Glutamatergic neuron (in vitro differentiated cells): ENCODE measurements at regions not wholly inside any gene's neighbourhood (a gene's known extent, or its start where the extent isn't known, plus 50 kb on each side); places are given as distances from the start of the nearest gene placed in this dataset.

Experiments used
- DNase-seq: peaks from one replicate; pipeline ENCODE4 v3.0.0; 2022
- H3K27ac Mint-ChIP-seq: one replicate; pipeline ENCODE4 v1.8.0; 2020; ENCODE audit warnings: mild to moderate bottlenecking, mixed read lengths, inconsistent platforms; ENCODE audit not compliant: unreplicated experiment
- H3K27me3 Mint-ChIP-seq: one replicate; pipeline ENCODE4 v1.8.0; 2020; ENCODE audit warnings: mild to moderate bottlenecking, moderate library complexity, mixed read lengths, inconsistent platforms; ENCODE audit not compliant: unreplicated experiment
- H3K36me3 Mint-ChIP-seq: one replicate; pipeline ENCODE4 v1.8.0; 2020; ENCODE audit warnings: mild to moderate bottlenecking, mixed read lengths, inconsistent platforms; ENCODE audit not compliant: unreplicated experiment
- H3K4me1 Mint-ChIP-seq: one replicate; pipeline ENCODE4 v1.8.0; 2020; ENCODE audit warnings: mild to moderate bottlenecking, low read depth, mixed read lengths, inconsistent platforms; ENCODE audit not compliant: unreplicated experiment
- H3K4me3 Mint-ChIP-seq: one replicate; pipeline ENCODE4 v1.8.0; 2020; ENCODE audit warnings: mild to moderate bottlenecking, mixed read lengths, inconsistent platforms; ENCODE audit not compliant: unreplicated experiment
- H3K9me3 Mint-ChIP-seq: one replicate; pipeline ENCODE4 v1.8.0; 2020; ENCODE audit warnings: mild to moderate bottlenecking, moderate library complexity, mixed read lengths, inconsistent platforms; ENCODE audit not compliant: unreplicated experiment
- TF ChIP-seq, protein P1 (sequence below): fragments of 200-600 bp; sonication (generic); IDR thresholded peaks from one replicate; pipeline ENCODE4 v1.5.0; 2021; ENCODE audit not compliant: partially characterized antibody, unreplicated experiment

DNA sequence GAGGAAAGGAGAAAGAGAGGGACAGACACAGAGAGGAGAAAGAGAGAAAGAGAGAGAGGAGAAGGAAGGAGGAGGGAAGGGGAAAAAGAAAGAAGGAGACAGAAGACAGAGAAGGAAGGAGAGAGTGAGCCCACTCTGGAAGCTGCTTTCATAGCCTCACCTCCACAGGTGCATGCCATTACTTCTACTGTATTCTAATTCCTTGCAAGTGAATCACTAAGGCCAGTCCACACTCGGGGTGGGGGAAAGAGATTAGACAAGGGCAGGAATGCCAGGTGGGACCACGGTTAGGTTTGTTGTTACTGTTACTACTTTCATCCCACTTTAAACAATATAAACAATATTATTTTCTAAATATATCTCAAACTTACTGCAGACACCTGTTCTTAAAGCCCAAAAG is 684.5 kb upstream of the ARGLU1 start:
- Mint-ChIP-seq H3K9me3 (peaks cover 2% of the 10 kb centered on the region), H3K4me1 (peaks cover 3% of the 10 kb centered on the region), H3K36me3 (no peaks in the 10 kb centered on the region), H3K27ac (no peak overlapping the region), H3K27me3 (no peaks in the 10 kb centered on the region), H3K4me3 (no peak overlapping the region)
- DNase-seq, result no peak
- TF ChIP-seq, protein P1, sequence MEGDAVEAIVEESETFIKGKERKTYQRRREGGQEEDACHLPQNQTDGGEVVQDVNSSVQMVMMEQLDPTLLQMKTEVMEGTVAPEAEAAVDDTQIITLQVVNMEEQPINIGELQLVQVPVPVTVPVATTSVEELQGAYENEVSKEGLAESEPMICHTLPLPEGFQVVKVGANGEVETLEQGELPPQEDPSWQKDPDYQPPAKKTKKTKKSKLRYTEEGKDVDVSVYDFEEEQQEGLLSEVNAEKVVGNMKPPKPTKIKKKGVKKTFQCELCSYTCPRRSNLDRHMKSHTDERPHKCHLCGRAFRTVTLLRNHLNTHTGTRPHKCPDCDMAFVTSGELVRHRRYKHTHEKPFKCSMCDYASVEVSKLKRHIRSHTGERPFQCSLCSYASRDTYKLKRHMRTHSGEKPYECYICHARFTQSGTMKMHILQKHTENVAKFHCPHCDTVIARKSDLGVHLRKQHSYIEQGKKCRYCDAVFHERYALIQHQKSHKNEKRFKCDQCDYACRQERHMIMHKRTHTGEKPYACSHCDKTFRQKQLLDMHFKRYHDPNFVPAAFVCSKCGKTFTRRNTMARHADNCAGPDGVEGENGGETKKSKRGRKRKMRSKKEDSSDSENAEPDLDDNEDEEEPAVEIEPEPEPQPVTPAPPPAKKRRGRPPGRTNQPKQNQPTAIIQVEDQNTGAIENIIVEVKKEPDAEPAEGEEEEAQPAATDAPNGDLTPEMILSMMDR, result no peak

DNA sequence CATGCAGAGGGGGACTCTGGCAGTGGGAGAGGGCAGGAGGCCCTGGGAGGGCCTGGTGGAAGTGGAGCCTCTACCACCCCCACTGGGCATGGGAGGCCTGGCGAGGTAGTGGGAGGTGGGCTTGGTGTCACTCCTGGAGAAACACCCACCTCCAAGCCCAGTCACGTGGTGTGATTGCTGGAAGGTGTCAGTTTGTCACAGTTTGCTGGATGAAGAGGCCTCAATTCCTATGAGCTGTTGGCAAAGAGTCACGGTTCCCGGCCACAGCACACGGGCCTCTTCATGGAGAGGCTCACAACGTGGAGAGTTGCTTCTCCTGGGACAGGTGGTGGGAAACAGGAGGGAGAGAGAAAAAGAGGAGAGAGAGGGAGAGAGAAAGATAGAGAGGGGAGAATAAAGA is 684.1 kb upstream of the ARGLU1 start:
- Mint-ChIP-seq H3K4me1 (peaks cover 3% of the 10 kb centered on the region), H3K27me3 (no peaks in the 10 kb centered on the region), H3K27ac (no peak overlapping the region), H3K4me3 (no peak overlapping the region), H3K9me3 (peaks cover 2% of the 10 kb centered on the region), H3K36me3 (no peaks in the 10 kb centered on the region)
- DNase-seq, result no peak
- TF ChIP-seq, protein P1, result no peak

DNA sequence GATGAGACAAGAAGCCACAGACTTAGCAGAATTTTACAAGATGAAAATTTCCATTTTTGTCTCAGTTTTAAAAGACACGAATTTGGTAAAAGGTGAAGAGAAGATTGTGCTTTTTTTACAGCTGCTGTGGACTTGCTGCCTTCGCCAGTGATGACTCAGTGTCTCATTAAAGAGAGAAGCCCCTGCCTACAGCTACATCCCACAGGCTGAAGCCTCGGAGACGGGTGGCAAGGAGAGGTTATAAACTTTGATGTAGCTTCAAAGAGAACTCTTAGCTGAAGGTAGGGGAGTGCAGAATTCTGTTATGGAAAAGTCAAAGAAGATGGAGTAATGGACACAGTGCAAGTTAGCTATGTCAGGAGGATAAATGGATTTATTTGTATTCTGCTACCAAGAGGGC is 683.4 kb upstream of the ARGLU1 start:
- TF ChIP-seq, protein P1, result no peak
- peaks cover 3% of the 10 kb centered on the region for H3K4me1 Mint-ChIP-seq
- no peak overlapping the region for H3K27ac Mint-ChIP-seq
- H3K4me3 Mint-ChIP-seq, result no peak overlapping the region
- H3K27me3 Mint-ChIP-seq, result no peaks in the 10 kb centered on the region
- no peaks in the 10 kb centered on the region for H3K36me3 Mint-ChIP-seq
- DNase-seq, result no peak
- H3K9me3 Mint-ChIP-seq, result peaks cover 2% of the 10 kb centered on the region

DNA sequence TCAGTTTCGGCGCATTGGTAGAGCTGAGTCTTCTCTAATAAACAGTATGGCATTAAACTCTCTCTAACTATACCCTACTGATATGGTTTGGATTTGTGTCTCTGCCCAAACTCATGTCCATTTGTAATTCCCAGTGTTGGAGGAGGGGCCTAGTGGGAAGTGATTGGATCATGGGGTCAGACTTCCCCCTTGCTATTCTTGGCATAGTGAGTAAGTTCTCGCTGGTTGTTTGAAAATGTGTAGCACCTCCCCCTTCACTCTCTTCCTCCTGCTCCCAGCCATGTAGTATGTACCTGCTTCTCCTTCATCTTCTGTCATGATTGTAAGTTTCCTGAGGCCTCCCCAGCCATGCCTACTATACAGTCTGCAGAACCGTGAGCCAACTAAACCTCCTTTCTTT is 682.7 kb upstream of the ARGLU1 start:
- H3K27ac Mint-ChIP-seq, result no peak overlapping the region

DNA sequence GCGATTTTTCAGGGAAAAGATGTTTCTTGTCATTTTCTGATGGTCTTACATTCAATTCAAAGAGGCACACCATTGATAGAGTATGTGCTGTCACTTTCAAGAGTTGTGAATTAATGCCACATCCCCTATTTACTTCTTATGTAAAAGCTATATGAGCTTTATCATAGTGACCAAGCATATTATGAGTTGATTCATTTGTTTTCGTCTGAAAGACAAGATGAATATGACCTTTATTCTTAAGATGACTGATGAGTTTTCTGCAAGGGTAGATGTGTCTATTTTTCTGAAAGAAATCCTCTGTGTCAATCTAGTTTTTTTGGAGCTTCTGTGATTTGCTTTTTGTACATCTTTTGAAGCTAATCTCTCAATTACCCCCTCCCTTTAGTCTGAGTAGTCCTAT is 676.3 kb upstream of the ARGLU1 start:
- H3K9me3 Mint-ChIP-seq, result peaks cover 4% of the 10 kb centered on the region
- peaks cover 2% of the 10 kb centered on the region for H3K27me3 Mint-ChIP-seq
- TF ChIP-seq, protein P1, result no peak
- no peaks in the 10 kb centered on the region for H3K4me1 Mint-ChIP-seq
- DNase-seq, result no peak
- no peak overlapping the region for H3K27ac Mint-ChIP-seq
- H3K4me3 Mint-ChIP-seq, result no peak overlapping the region
- no peaks in the 10 kb centered on the region for H3K36me3 Mint-ChIP-seq

More for the DNA sequence above, 682.7 kb upstream of the ARGLU1 start:
- Mint-ChIP-seq H3K4me1 (peaks cover 3% of the 10 kb centered on the region), H3K36me3 (no peaks in the 10 kb centered on the region), H3K27me3 (no peaks in the 10 kb centered on the region), H3K9me3 (peaks cover 2% of the 10 kb centered on the region), H3K4me3 (no peak overlapping the region)
- no peak for DNase-seq
- TF ChIP-seq, protein P1, result no peak
